DND-41 (cell line): ENCODE measurements at regions not wholly inside any gene's neighbourhood (a gene's known extent, or its start where the extent isn't known, plus 50 kb on each side); places are given as distances from the start of the nearest gene placed in this dataset.

ENCODE experiments used
- ATAC-seq: fragments of 200-7000 bp; cut with Tn5 transposase; 3 replicates; pipeline ENCODE4 v1.9.1; 2021; ENCODE audit warnings: low read depth; ENCODE audit not compliant: insufficient read depth
- DNase-seq: peaks from one replicate; pipeline ENCODE4 v3.0.0-alpha.2; 2020
- H2AFZ ChIP-seq: 2 replicates; pipeline ENCODE4 v1.6.0; 2012; ENCODE audit warnings: low read depth, low read length
- H3K27ac ChIP-seq: 2 replicates; pipeline ENCODE4 v1.5.1; 2012; ENCODE audit warnings: low read length, inconsistent platforms
- H3K27me3 ChIP-seq: fragments of 200-600 bp; sonication (generic); 2 replicates; pipeline ENCODE4 v1.6.0; 2012; ENCODE audit warnings: low read length, mild to moderate bottlenecking, inconsistent platforms; ENCODE audit not compliant: insufficient read depth, poor library complexity
- H3K36me3 ChIP-seq: 2 replicates; pipeline ENCODE4 v1.5.1; 2012; ENCODE audit warnings: low read length, inconsistent platforms; ENCODE audit not compliant: insufficient read depth
- H3K4me1 ChIP-seq: 2 replicates; pipeline ENCODE4 v1.5.1; 2012; ENCODE audit warnings: mild to moderate bottlenecking, low read length; ENCODE audit not compliant: insufficient read depth
- H3K4me2 ChIP-seq: 2 replicates; pipeline ENCODE4 v1.6.0; 2012; ENCODE audit warnings: mild to moderate bottlenecking, moderate library complexity, low read length, inconsistent platforms; ENCODE audit not compliant: insufficient read depth
- H3K4me3 ChIP-seq, 2 experiments: fragments of 200-600 bp in 1 of 2; shearing (Covaris generic) in 1 of 2; 2 replicates each; pipeline ENCODE4 v1.5.1; 2012 to 2016; ENCODE audit warnings: inconsistent platforms in 2 of 2, low read length in 2 of 2, mild to moderate bottlenecking in 2 of 2, low read depth in 1 of 2, moderate library complexity in 1 of 2
- H3K79me2 ChIP-seq: 2 replicates; pipeline ENCODE4 v1.6.0; 2012; ENCODE audit warnings: low read length, inconsistent platforms; ENCODE audit not compliant: insufficient read depth
- H3K9ac ChIP-seq: 2 replicates; pipeline ENCODE4 v1.6.0; 2012; ENCODE audit warnings: low read depth, mild to moderate bottlenecking, inconsistent platforms, low read length, moderate library complexity
- H3K9me3 ChIP-seq: 2 replicates; pipeline ENCODE4 v1.5.1; 2012; ENCODE audit warnings: low read length, moderate library complexity, mild to moderate bottlenecking, inconsistent platforms; ENCODE audit not compliant: insufficient read depth, severe bottlenecking
- H4K20me1 ChIP-seq: 2 replicates; pipeline ENCODE4 v1.6.0; 2012; ENCODE audit warnings: low read length; ENCODE audit not compliant: insufficient read depth
- EZH2 ChIP-seq: IDR thresholded peaks from 3 replicates; pipeline ENCODE4 v1.6.1; 2012; ENCODE audit warnings: borderline replicate concordance, low read depth, mild to moderate bottlenecking, moderate library complexity, low read length, inconsistent platforms; ENCODE audit not compliant: severe bottlenecking
- TF ChIP-seq, protein P1 (sequence below): IDR thresholded peaks from 2 replicates; pipeline ENCODE4 v1.5.1; 2012; ENCODE audit warnings: borderline replicate concordance, low read length, moderate library complexity, mild to moderate bottlenecking; ENCODE audit not compliant: poor library complexity, severe bottlenecking; ENCODE audit errors: extremely low read depth

DNA sequence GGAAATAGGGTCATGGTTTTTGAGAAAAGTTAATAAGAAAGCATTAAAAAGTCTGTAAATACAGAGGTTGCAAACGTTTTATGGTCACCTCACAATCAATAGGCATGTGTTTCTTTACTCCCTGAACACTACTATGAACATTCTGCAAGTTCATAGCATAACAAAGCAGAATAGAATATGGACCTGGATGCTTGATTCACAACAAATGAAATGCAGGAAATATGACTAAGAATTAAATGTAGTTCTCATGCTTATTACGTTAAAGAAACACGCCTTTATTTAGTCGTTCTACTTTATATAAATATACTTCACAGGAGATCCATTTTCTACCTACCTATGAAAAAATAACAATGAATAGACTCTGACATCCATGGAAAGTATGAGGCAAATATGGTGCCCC, 344.0 kb downstream of the KCTD12 start:
- no peaks in the 10 kb centered on the region for H3K79me2 ChIP-seq
- no peak overlapping the region for H3K27ac ChIP-seq
- H3K9ac ChIP-seq: no peak overlapping the region
- H2AFZ ChIP-seq: no peak overlapping the region
- H3K27me3 ChIP-seq: no peaks in the 10 kb centered on the region
- no peak overlapping the region for H3K4me3 ChIP-seq
- H4K20me1 ChIP-seq: no peaks in the 10 kb centered on the region
- H3K9me3 ChIP-seq: no peaks in the 10 kb centered on the region
- TF ChIP-seq, protein P1, sequence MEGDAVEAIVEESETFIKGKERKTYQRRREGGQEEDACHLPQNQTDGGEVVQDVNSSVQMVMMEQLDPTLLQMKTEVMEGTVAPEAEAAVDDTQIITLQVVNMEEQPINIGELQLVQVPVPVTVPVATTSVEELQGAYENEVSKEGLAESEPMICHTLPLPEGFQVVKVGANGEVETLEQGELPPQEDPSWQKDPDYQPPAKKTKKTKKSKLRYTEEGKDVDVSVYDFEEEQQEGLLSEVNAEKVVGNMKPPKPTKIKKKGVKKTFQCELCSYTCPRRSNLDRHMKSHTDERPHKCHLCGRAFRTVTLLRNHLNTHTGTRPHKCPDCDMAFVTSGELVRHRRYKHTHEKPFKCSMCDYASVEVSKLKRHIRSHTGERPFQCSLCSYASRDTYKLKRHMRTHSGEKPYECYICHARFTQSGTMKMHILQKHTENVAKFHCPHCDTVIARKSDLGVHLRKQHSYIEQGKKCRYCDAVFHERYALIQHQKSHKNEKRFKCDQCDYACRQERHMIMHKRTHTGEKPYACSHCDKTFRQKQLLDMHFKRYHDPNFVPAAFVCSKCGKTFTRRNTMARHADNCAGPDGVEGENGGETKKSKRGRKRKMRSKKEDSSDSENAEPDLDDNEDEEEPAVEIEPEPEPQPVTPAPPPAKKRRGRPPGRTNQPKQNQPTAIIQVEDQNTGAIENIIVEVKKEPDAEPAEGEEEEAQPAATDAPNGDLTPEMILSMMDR: no peak
- TF ChIP-seq EZH2: no peak
- ATAC-seq (no peak), DNase-seq (no peak)
- no peak overlapping the region for H3K4me2 ChIP-seq
- H3K36me3 ChIP-seq: no peaks in the 10 kb centered on the region
- no peaks in the 10 kb centered on the region for H3K4me1 ChIP-seq

DNA sequence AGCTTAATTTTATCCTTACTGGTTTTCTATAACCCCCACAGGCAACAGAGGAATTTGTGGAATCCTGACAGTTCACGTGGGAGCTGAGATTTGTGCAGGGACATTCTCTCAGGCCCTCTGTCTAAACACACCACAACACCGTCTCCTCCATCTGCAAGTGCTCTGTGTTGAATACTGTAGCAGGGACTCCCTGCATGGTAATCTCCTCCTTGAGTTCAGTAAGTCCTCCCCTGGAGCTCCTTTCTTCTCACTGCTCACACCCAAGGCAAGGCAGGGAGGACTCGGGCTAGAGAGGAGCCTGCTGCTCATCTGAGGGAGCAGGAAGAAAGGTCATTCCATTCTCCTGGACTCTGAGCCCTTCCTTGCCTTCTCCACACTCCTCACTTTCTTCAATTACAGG, 348.2 kb downstream of the KCTD12 start:
- DNase-seq: no peak
- no peak for ATAC-seq
- Histone ChIP-seq H4K20me1 (no peaks in the 10 kb centered on the region), H2AFZ (no peak overlapping the region), H3K4me1 (no peaks in the 10 kb centered on the region), H3K4me3 (no peak overlapping the region), H3K79me2 (no peaks in the 10 kb centered on the region), H3K27ac (no peak overlapping the region), H3K27me3 (no peaks in the 10 kb centered on the region), H3K9ac (no peak overlapping the region), H3K4me2 (no peak overlapping the region), H3K36me3 (no peaks in the 10 kb centered on the region), H3K9me3 (no peaks in the 10 kb centered on the region)
- no peak for TF ChIP-seq EZH2
- TF ChIP-seq, protein P1: no peak

DNA sequence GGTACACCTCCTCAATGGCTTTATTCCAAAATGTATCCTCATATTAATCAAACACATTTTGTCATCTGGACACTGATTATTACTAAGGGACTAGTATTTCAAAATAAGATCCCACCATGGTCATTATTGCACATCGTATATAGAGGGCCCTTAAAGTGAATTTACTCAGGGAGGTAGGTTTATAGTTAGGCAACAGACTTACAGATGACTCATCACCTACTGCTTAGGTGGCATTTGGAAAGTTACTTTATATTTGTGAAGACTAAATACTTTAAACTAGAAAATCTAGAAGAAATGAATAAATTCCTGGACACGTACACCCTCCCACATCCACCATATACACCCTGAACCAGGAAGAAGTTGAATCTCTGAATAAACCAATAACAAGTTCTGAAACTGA, 353.0 kb downstream of the KCTD12 start:
- Histone ChIP-seq H3K9me3 (no peaks in the 10 kb centered on the region), H3K27me3 (peaks cover 2% of the 10 kb centered on the region), H3K4me1 (no peaks in the 10 kb centered on the region), H3K27ac (no peak overlapping the region), H2AFZ (no peak overlapping the region), H3K9ac (no peak overlapping the region), H3K36me3 (no peaks in the 10 kb centered on the region), H3K4me2 (no peak overlapping the region), H4K20me1 (no peaks in the 10 kb centered on the region), H3K4me3 (no peak overlapping the region), H3K79me2 (no peaks in the 10 kb centered on the region)
- ATAC-seq (no peak), DNase-seq (no peak)
- no peak for TF ChIP-seq EZH2
- TF ChIP-seq, protein P1: no peak

DNA sequence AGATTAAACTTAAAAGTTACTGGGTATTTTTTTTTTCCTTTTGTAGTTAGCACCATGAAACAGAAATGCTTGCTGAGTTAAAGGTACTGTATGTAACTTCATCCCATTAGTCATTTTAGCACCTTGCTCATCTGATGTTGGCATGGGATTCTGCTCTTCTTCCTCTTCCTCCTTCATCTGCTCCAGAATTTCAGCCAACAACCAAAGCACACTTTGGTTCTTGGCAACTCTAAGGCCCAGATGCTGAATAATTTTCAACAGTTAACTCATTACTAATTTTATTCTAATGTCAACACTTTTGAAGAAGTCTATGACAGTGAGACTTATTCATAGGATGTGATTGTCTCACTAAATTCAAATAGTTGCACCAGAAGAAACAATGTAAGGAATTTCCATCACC, 359.2 kb downstream of the KCTD12 start:
- TF ChIP-seq EZH2: no peak
- TF ChIP-seq, protein P1: no peak
- Histone ChIP-seq H3K27me3 (peaks cover 2% of the 10 kb centered on the region), H3K4me3 (no peak overlapping the region), H3K79me2 (no peaks in the 10 kb centered on the region), H2AFZ (no peak overlapping the region), H4K20me1 (no peaks in the 10 kb centered on the region), H3K9ac (no peak overlapping the region), H3K4me2 (no peak overlapping the region), H3K4me1 (no peaks in the 10 kb centered on the region), H3K36me3 (no peaks in the 10 kb centered on the region), H3K9me3 (no peaks in the 10 kb centered on the region), H3K27ac (no peak overlapping the region)
- no peak for DNase-seq
- no peak for ATAC-seq
